ENCODE measurements at regions not wholly inside any gene's neighbourhood (a gene's known extent, or its start where the extent isn't known, plus 50 kb on each side); places are given as distances from the start of the nearest gene placed in this dataset.

GRCh38 chr5:40389591-40389990, 290.1 kb upstream of the PTGER4 start:
- DNase-seq (ENCODE audit: low read depth, low spot score), result no peak

- DNase-seq (ENCODE audit: low read depth, low spot score), result no peak
These were observed 293.4 kb upstream of the PTGER4 start for GRCh38 chr5:40386289-40386688.

DNA sequence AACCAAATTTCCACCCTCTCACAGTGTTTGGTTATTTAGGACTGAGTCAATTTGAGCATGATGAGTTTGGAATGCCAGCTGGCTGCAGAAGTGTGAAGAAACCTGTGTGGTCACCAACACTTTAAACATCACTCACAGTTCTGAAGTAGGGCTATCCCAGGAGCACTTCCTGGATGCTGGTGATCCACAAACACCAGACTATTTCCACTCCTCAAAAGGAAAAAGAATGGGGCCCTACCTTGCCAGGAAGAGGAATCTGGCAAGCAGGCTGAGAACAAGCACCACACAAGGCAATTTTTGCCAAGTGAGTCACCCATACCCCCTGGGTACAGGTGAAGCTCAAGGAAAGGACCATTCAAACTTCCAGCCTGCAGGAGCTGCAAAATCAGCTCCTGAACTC, 294.2 kb upstream of the PTGER4 start:
- no peak for DNase-seq (ENCODE audit: low read depth, low spot score)

DNA sequence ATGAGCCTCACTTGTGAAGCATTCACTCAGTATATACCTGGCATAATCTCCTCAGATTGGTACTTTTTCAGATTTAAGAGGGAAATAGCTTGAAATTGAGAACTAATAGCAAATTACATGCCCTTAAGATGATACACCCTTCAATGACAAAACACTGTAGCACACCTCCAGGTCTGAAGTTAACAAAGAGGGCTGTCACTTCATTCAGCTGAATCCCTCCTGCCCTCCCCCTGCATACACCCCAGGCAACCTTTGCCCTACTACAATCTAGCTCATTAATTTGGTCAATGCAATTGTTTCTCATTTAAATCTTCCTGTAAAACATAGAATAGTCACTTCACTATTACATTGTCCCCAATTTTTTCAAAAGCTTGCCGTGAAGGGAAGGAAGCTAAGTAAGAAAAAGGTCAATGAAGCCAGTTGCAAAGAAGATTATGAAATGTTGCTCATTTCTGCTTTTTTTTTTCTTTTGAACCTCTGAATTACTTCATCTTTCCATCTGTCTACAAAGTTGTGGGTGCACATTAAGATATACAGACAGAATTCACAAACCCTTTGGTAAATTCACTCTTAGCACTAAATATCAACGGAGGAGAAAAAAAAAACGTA, 294.8 kb upstream of the PTGER4 start:
- no peak for DNase-seq (ENCODE audit: low read depth, low spot score)

DNA sequence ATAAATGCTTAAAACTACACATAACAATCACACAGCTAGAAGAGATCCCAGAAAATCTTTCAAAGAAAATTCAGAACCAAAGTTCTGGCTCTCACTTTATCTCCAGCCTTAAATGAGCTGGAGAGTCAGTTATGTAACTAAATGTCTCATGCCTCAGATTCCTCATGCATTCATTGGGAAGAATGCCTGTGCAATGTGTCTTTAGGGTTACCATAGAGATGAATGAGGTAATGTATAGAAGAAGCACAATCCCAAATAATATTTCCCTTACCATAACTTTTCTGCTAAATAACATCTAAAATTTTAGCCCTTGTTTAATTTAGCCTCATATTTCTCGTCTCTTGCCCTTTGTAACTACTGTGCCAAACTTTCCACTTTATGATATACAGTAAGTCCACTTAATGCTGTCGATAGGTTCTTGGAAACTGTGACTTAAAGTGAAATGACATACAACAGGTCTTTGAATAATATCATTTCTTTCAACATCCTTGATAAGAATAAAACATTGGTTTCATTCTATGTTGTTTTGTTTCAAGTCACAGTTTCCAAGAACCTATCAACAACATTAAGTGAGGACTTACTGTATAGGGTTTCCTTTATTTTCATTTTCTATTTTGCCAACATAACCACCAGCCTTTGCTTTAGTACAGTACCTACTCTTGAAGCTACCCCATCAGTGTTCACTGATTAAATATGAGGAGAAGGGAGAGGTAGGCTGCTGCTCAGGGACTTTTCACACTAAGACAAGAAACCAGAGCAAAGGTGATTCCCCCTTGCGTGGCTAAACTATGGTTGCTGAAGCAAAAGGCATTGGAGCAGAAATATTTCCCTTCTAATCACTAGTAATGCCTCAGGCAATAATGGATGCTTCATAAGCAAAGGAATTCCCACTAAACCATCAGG, 295.7 kb upstream of the PTGER4 start:
- no peak for DNase-seq (ENCODE audit: low read depth, low spot score)

DNA sequence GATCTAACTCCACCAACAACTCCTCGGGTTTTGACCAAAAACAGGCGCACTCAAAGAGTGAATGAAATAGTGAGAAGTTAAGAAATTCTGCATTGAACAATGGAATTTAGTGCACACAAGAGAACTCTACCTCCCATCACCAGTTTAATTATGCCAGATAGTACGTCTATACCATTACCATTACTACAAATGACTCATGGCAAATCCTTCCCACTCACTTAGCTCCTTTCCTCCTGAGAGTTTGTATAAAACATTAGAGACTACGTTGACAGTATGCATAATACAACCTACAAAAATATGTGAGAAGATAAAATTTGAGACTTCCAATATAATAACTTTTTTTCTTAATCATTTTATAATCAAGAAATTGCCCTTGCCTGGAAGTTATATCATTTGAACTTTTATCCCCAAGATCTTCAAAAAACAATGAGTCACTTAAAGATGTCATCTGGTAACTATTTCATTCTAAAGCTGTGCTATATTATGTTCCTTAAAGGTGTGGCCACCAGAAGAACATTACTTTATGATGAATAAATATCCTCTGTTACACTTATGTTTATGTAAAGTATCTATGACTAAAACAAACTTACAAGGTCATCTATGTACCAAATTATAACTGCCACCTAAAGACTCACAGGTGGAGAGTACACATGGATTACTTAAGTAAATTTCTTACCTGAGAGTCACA, 297.9 kb upstream of the PTGER4 start:
- DNase-seq (ENCODE audit: low read depth, low spot score), result no peak

DNA sequence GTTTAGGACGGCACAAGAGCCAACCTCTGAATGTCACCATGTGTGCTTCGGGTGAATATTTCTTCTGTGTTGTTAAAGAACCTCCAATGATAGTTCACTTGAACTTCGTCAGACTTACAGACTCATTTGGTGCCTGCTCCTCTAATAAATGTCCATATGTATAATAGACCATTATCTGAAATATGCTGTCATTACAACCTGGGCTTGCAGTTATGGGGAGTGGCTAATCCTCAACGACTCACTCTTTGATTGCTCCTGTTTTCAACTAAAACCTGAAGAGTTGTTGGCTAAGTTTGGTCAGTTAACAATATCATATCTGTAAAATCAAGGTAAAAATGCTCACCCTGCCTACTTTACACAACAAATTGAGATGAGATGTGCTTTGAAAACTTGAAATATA, 298.7 kb upstream of the PTGER4 start:
- DNase-seq (ENCODE audit: low read depth, low spot score), result no peak

GRCh38 chr5:40378396-40379177, 301.1 kb upstream of the PTGER4 start:
- DNase-seq (ENCODE audit: low read depth, low spot score), result no peak

- no peak for DNase-seq (ENCODE audit: low read depth, low spot score)
These were observed 303.1 kb upstream of the PTGER4 start for GRCh38 chr5:40376566-40376965.

- no peak for DNase-seq (ENCODE audit: low read depth, low spot score)
These were observed 304.9 kb upstream of the PTGER4 start for GRCh38 chr5:40374853-40375252.

GRCh38 chr5:40368200-40368599, 311.5 kb upstream of the PTGER4 start:
- no peak for DNase-seq (ENCODE audit: low read depth, low spot score)

DNA sequence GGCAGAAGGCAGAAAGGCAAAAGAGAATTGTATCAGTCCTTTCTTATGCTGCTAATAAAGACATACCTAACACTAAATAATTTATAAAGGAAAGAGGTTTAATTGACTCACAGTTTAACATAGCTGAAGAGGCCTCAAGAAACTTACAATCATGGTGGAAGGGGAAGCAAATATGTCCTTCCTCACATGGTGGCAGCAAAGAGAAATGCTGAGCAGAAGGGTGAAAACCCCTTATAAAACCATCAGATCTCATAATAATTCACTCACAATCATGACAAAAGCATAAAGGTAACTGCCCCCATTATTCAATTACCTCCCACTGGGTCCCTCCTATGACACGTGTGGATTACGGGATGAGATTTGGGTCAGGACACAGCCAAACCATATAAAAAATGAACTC, 312.5 kb upstream of the PTGER4 start:
- no peak for DNase-seq (ENCODE audit: low read depth, low spot score)

- no peak for DNase-seq (ENCODE audit: low read depth, low spot score)
These were observed 314.1 kb upstream of the PTGER4 start for GRCh38 chr5:40365342-40366330.

GRCh38 chr5:40364441-40364840, 315.3 kb upstream of the PTGER4 start:
- DNase-seq (ENCODE audit: low read depth, low spot score), result no peak

GRCh38 chr5:40361378-40361777, 318.3 kb upstream of the PTGER4 start:
- DNase-seq (ENCODE audit: low read depth, low spot score), result no peak

DNA sequence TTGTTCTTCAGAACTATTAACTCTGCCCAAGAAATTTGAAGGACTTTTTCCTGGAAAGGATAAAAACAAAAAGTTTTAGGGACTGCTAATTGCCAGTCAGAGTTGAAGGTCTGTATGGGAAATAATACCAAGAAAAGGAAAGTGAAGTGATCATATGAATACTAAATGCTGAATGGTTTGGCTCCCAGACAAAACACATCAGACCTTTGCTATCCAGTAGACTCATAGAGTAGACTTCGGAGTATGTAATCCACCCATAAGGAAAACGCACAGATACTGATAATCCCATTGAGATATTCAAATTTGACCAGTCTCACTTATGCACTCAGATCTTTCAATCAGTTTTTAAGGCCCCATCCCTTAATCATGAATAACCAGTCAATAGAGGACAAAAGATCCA, 319.0 kb upstream of the PTGER4 start:
- no peak for DNase-seq (ENCODE audit: low read depth, low spot score)

DNA sequence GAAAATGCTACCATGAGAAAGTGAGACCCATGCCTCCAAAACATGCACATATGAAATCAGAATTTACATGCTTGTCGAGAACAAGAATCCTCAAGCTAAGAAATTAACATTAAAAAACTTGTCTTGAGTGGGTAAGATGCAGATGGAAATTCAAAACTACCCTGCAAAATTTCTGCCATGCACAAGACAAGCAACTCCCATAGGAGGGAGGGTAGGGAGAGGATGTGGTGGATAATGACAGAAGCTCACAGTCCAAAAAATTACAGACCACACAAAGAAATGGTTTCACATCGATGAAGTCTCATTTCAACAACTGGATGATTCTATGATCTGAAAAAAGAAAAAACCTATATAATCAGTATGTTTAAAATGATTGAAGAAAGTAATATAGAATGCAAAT, 319.9 kb upstream of the PTGER4 start:
- DNase-seq (ENCODE audit: low read depth, low spot score), result no peak

GRCh38 chr5:40359093-40359492, 320.6 kb upstream of the PTGER4 start:
- no peak for DNase-seq (ENCODE audit: low read depth, low spot score)

DNA sequence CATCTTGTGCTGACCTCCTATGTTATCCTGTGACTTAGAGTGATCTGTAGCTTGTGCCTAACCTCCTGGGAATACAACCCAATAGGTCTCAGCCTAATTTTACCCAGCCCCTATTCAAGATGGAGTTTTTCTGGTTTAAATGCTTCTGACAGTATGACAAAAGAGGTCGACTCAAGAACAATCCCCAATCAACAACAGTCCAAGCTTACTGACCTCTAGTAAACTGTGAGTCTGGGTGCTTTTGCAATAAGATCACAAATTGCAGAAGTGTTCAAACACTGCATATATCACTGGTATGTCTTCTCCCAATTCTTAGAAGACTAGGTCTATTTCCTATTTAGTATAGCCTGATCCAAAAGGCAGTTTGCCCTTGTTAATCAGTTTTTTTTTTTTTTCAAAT, 323.5 kb upstream of the PTGER4 start:
- no peak for DNase-seq (ENCODE audit: low read depth, low spot score)

DNA sequence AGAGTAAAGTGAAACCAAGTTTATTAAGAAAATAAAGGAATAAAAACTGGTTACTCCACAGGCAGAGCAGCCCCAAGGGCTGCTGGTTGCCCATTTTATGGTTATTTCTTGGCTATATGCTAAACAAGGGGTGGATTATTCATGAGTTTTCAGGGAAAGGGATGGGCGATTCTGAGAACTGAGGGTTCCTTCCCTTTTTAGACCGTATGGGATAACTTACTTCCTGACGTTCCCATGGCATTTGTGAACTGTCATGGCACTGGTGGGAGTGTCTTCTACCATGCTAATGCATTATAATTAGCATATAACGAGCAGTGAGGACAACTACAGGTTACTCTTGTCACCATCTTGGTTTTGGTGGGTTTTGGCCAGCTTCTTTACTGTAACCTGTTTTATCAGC, 323.9 kb upstream of the PTGER4 start:
- DNase-seq (ENCODE audit: low read depth, low spot score), result no peak

DNA sequence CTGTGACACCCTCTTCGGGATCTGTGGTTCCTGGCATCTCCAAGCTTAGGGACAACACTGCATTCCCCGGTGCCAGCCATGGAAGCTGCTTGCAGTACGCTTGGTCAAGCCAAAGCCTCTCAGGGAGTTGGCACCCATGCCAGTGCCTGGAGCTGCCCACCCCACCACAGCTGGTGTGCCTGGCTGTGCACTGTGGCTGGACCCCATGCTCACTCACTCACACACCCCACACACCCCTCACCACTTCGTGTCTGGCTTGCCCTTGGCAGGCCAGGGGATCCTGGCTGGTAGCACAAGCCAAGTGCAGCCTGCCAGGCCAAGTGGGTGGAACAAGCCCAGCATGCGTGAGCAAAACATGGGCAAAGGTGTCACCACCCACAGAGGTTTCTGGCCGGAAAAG, 324.5 kb upstream of the PTGER4 start:
- DNase-seq (ENCODE audit: low read depth, low spot score), result no peak
